Epidermal melanocyte (primary cell): ENCODE measurements at regions not wholly inside any gene's neighbourhood (a gene's known extent, or its start where the extent isn't known, plus 50 kb on each side); places are given as distances from the start of the nearest gene placed in this dataset.

Experiments used
- DNase-seq: peaks from one replicate; pipeline ENCODE4 v3.0.0; 2011; ENCODE audit warnings: low spot score; ENCODE audit not compliant: insufficient read length

GRCh38 chr18:24734058-24734457, 273.6 kb downstream of the HRH4 start:
- DNase-seq: no peak

- DNase-seq: no peak
Observed at GRCh38 chr18:24735624-24736231, 275.3 kb downstream of the HRH4 start.

GRCh38 chr18:24736662-24737330, 276.4 kb downstream of the HRH4 start:
- DNase-seq: no peak

- no peak for DNase-seq
Observed at GRCh38 chr18:24740829-24741228, 280.4 kb downstream of the HRH4 start.

DNA sequence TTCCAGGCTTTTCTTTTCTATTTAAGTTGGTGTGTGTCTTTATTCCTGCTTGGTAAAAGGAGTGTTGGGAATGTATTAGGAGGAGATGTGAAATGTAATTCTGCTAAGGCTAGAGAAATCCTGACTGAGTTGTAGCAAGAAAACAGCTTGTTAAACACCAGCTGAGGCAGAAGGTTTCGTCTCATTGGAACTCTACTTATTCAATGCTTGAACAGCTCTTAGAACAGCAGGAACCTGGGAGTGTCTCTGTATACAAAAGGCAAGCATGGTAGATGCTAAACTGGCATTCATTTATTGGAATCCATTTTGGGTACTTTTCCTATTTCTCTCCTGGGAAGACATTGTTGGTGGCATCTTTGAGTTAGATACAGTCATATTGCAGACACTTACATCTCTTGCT, 280.9 kb downstream of the HRH4 start:
- DNase-seq: no peak

GRCh38 chr18:24741965-24742724, 281.7 kb downstream of the HRH4 start:
- DNase-seq: no peak

DNA sequence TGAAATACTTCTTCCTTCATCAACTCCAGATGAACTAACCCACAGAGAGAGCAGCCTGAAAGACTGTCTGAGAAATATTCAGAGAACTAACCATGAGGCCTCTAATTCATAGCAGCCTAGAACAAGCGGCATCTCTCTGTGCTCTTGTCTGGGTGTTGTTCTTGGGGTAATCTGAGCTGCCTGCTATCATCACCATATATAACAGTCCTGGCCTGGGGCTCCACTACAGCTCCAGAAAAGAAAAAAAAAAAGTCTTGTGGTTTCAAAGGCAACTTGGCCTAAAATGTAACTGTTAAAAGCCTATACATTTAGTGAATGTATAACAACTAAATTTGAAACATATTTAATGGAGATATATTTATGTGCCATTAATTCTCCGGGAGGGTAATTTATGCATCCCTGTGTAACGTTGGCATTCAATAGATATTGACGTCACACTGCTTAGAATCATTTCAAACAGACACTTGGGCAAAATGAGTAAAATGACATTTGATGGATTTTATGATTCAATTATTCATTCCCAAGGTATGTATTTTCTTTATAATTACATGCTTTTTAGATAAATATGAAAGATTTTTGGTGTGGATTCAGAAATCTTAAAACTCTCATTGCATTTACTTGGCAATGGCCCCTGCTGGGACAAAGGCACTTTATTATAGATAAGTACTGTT, 294.3 kb downstream of the HRH4 start:
- no peak for DNase-seq

DNA sequence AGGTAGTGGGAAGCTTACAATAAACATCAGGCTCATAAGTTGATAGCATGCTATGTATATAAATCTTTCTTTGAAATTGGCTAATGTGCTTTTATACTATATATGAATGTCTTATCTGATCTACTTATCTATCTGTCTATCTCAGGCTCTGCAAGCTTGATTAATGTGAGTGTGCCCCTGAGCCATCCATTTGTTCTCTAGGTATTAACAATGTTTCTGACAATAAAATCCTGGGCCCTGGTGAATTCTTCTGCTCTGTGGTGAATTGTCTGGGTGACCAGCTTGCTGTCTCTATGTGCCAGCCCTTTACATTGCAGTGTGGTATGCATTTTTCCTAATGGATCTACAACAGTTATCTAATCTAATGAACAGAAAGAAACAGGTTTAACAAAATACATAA, 295.9 kb downstream of the HRH4 start:
- no peak for DNase-seq

DNA sequence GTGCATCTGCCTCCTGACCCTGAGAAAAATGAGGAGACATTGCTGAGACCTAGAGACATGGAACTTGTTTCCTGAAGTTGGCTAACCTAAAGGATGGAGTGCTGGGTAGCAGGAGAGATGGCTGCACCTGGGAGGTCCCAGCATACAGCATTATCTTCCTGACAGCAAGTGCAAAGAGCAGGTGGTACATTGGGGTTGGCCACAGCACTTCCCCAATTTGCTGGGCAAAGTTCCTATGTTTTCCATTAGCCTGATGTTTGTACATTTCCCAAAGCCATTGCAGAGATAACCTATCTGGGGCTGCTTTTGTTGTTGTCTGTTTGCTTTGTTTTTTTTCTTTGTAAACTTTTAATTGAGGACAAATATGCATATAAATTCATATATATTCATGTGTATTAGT, 296.7 kb downstream of the HRH4 start:
- DNase-seq: no peak

GRCh38 chr18:24761765-24762164, 301.3 kb downstream of the HRH4 start:
- no peak for DNase-seq

DNA sequence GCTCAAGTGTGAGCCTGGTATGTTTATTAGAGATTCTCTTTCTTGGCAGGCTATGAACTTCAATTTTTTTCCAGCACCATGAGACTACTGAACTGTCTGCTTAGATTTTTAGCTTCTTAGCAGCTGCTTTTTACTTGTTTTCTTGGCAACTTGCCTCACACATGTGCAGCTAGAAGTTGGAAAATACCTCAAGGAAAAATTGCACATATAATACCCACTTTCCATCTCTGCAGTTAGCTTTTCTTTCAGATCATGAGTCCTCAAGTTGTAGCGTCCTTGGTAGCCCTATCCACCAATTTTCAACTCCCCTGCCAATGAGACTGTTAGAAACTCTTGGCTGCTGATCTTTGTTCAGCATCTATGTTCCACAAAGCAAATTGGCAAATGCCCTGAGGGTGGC, 302.1 kb downstream of the HRH4 start:
- no peak for DNase-seq

DNA sequence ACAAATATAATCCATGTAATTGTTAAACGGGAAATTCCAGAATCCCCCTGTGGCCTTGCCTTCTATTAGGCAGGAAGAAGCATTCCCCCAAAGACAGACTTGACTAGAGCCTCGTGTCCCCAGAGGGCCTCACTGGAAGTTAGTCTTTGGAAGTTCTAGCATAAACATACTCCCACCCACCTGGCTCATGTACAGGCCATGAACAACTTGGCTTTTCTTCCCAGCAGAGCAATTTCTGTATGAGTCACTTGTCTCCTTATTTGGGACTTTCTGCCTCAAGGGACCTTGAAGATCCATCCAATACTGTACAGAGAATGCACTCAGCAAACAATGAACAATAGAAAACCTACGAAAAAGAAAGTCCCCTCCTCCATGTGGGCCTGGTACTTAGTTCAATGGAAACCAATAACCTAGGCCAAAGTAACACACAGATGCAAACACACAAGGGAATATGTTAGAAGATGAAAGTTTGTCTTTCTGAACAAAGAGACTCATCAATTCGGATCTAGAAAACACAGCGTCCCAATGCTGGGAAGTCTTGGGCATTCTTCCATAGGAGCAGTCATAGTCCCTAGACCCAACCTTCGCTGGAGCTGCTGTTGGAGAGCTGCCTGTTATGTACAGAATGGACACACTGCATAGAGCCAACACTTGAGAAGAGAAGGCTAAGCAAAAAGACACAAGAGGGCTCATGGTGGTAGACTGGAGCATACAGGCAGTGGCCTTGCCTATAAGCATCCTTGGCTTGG, 303.5 kb downstream of the HRH4 start:
- no peak for DNase-seq

- no peak for DNase-seq
Observed at GRCh38 chr18:24764766-24765165, 304.3 kb downstream of the HRH4 start.

GRCh38 chr18:24766376-24766775, 305.9 kb downstream of the HRH4 start:
- DNase-seq: no peak

DNA sequence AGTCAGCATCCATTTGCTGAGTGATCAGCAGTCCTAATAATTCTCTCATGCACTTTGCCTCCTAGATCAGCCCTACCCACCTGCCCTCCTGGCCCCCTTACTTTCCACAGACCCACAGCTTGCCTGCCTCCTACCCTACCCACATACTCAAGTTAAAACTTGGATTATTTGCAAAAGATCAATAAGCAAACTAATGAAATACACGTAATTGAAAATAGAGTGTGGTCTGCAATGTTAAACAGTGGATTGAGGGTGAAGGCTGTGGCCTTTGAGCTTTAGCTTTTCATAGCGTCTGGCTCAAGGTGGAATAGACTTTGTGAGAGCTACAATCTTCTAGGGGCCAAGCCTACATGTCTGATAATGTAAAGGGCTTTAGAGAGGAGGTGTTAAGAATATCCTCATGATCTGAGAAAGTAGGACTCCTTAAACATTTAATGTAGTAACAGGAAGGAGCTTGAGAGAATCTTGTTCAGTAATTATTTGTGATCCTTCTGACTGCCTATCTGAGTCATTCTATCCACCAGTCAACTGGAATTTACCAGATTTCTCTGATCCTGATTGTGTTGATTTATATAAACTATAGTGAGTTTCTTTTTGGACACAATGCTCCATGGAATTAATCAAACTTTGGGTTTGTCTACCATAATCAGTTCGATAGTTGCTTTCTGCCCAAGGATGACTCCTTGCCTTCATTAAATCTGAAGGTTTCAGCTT, 310.0 kb downstream of the HRH4 start:
- no peak for DNase-seq

DNA sequence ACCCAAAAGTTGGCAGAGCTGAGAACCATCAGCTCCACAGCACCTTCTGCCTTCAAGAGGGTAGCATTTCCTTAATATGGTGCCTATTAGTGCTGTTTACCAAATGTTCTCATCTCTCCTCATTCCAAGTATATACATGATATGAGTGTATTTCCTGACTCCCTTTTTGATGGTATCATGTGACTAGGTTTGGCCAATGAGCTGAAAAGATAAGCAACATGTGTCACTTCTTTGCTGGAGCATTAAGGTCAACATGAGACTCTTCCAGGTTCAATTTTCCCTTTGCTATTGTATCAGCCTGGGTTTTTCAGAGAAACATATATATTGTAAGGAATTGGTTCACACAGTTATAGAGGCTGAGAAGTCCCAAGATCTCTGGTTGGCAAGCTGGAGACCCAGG, 310.9 kb downstream of the HRH4 start:
- DNase-seq: no peak

DNA sequence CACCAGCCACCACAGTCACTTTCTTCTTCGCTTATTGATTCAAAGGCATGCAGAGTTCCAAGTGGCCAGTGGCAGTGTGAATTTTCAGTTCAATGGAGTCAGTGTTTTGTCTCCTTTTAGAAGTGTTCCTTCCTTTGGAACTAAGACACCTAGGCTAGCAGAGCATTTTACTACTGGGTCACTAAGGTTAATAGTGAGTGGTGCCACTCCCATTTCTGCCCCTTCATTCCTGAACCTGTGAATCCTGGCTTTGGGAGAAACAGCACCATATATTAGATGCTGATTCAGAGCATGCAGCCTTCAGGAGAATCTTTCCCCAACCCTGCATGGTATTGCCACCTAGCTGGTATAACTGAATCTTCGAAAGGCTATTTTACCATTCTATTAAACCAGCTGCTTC, 312.7 kb downstream of the HRH4 start:
- no peak for DNase-seq

DNA sequence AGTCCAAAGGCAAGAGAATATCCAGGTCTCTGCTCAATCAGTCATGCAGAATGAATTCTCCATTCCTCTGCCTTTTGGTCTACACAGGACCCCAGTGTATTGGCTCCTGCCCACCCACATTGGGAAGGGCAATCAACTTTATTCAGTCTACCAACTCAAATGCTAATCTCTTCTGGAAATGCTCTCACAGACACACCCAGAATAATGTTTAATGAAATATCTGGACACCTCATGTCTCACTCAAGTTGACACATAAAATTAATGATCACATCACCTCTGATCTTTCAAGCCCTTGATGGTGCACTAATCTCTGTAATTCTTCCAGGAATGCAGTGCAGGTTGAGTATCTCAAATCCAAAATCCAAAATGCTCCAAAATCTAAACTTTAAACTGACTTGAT, 315.6 kb downstream of the HRH4 start:
- DNase-seq: no peak

- DNase-seq: no peak
Observed at GRCh38 chr18:24778810-24779418, 318.5 kb downstream of the HRH4 start.

GRCh38 chr18:24782566-24782965, 322.1 kb downstream of the HRH4 start:
- DNase-seq: no peak
